ENCODE measurements at regions not wholly inside any gene's neighbourhood (a gene's known extent, or its start where the extent isn't known, plus 50 kb on each side); places are given as distances from the start of the nearest gene placed in this dataset.

GRCh38 chr5:128857076-128857677 lies 108.1 kb upstream of the SLC27A6 start:
- Histone ChIP-seq H3K4me2 (ENCODE audit: low read depth, low read length) (no peak overlapping the region), H3K9ac (ENCODE audit: insufficient read depth, low read depth, low read length) (no peak overlapping the region), H2AFZ (ENCODE audit: low read length) (no peak overlapping the region), H3K27ac (ENCODE audit: extremely low read length, insufficient read depth, low read length) (no peak overlapping the region), H4K20me1 (ENCODE audit: insufficient read depth, low read length) (no peaks in the 10 kb centered on the region), H3K27me3 (ENCODE audit: control insufficient read depth in 1 of 2, insufficient read depth in 2 of 2, low read length in 2 of 2) (no peaks in the 10 kb centered on the region), H3K4me1 (ENCODE audit: insufficient read depth, low read length) (no peaks in the 10 kb centered on the region), H3K36me3 (replicated peaks in 1 of 2; ENCODE audit: control insufficient read depth in 1 of 2, insufficient read depth in 2 of 2, low read length in 2 of 2) (no peaks in the 10 kb centered on the region), H3K9me3 (ENCODE audit: low read length) (peaks cover 13% of the 10 kb centered on the region), H3K4me3 (replicated peaks in 1 of 3; ENCODE audit: insufficient read depth in 1 of 3, low read depth in 2 of 3, low read length in 3 of 3) (no peak overlapping the region), H3K79me2 (ENCODE audit: insufficient read depth, low read length) (no peaks in the 10 kb centered on the region)
- intact Hi-C loops (cut with micrococcal nuclease; ENCODE audit: unreplicated experiment): no loop called here
- FAIRE-seq (no peak), ATAC-seq (no peak), DNase-seq (ENCODE audit: low spot score) (no peak)
- WGBS (ENCODE audit: low lambda C conversion rate): 0% methylated on average over 3 of the region's 3 CpGs
- in situ Hi-C loops (cut with HindIII; ENCODE audit: extremely low pct_ligation_motif_present, low pct_unique_long_range_greater_than_20kb): no loop called here
- ChIA-PET POLR2A (no interaction called here), CTCF (ENCODE audit: low intra/inter-chr PET ratio, low total read pairs) (no interaction called here)
- TF ChIP-seq KDM6A (CRISPR knock-in tag; IDR thresholded peaks at IDR 0.05; ENCODE audit: low read depth) (no peak), ARID5B (CRISPR knock-in tag; IDR thresholded peaks at IDR 0.05) (no peak), ZKSCAN5 (CRISPR knock-in tag; IDR thresholded peaks at IDR 0.05) (no peak), ZNF329 (CRISPR knock-in tag; IDR thresholded peaks at IDR 0.05; ENCODE audit: low read depth) (no peak), PREB (CRISPR knock-in tag; IDR thresholded peaks at IDR 0.05) (no peak), ZNF143 (CRISPR knock-in tag; IDR thresholded peaks at IDR 0.05) (no peak), KLF9 (CRISPR knock-in tag; IDR thresholded peaks at IDR 0.05; ENCODE audit: low read depth) (no peak), ISL2 (CRISPR knock-in tag; IDR thresholded peaks at IDR 0.05) (no peak), TAF15 (IDR thresholded peaks at IDR 0.05; ENCODE audit: low read depth, low read length, poor library complexity, severe bottlenecking) (no peak)
- no TSS peak for BruUV-seq (replicated peaks)

Data from HepG2 (cell line).